GM18907 (cell line): ENCODE measurements at regions not wholly inside any gene's neighbourhood (a gene's known extent, or its start where the extent isn't known, plus 50 kb on each side); places are given as distances from the start of the nearest gene placed in this dataset.

ENCODE experiments used
- ATAC-seq: cut with Tn5 transposase; IDR thresholded peaks from one replicate; pipeline ENCODE4 v1.9.1; 2021; ENCODE audit warnings: mild to moderate bottlenecking, moderate library complexity; ENCODE audit not compliant: unreplicated experiment

DNA sequence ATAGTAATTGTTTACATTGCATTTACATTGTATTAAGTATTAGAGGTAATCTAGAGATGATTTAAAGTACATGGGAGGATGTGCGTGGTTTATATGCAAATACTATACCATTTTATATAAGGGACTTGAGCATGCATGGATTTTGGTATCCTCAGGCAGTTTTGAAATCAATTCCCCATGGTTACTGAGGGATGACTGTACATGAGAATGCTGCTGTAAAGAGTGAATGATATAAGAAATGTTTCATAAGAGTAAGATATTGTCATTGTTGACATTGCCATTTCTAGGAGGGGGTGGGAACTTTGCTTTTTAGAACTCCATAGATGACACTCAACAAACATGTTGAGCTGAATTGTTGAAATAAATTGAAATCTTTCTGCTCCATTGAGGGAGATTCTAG, 185.0 kb downstream of the SEMA6A start:
- ATAC-seq = no peak

DNA sequence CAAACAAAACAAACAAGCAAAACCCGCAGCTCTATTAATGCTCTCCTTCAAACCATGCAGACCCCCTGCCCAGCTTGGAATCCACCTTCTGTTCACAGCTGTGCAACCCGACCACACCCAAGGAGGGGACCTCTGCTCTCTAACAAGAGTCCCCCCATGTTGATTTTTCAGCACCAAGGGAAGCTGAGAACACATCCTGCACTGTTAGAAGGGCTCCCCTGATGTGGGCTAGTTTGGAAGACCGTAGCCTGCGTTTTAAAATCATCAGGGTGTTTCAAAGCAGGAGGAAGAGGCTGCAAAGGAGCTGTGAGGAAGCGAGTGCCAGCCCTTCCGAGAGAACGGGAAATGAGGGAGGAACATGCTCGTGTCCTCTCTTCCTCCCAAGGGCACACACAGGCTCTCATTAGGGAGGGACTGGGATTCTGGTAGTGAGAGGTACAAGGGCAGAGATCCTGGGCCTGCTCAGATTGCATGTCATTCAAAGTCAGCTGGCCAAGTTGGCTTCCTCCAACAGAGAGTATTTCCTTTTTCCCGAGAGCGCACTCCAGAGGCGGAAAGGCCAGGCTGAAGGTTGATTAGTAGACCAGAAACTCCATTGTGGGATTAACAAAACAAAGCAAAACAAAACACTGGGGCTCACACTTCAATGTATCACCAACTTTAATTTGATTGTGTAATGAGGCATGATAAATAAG, 185.9 kb downstream of the SEMA6A start:
- no peak for ATAC-seq

- no peak for ATAC-seq
These were observed 186.9 kb downstream of the SEMA6A start for GRCh38 chr5:116387738-116388137.

GRCh38 chr5:116386633-116387032, 188.0 kb downstream of the SEMA6A start:
- ATAC-seq = no peak

- ATAC-seq = no peak
These were observed 191.8 kb downstream of the SEMA6A start for GRCh38 chr5:116382874-116383266.

GRCh38 chr5:116382032-116382873, 192.4 kb downstream of the SEMA6A start:
- ATAC-seq = no peak

DNA sequence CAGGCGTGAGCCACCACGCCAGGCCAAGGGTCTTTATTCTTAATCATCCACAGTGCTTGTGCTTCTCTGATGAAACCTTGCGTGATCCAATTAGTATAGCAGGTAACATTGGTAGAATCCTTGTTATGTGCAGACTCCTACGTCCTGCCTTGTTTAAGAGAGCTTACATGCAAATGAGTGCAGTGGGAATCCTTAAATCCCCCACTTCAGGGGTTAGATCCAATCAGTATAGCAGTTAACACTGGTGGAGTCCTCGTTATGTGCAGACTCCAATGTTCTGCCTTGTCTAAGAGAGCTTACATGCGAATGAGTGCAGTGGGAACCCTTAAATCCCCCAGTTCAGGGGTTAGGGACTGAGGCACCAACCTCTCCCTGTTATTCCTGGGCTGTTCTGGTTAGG, 193.4 kb downstream of the SEMA6A start:
- no peak for ATAC-seq

- no peak for ATAC-seq
These were observed 194.0 kb downstream of the SEMA6A start for GRCh38 chr5:116380621-116381020.

DNA sequence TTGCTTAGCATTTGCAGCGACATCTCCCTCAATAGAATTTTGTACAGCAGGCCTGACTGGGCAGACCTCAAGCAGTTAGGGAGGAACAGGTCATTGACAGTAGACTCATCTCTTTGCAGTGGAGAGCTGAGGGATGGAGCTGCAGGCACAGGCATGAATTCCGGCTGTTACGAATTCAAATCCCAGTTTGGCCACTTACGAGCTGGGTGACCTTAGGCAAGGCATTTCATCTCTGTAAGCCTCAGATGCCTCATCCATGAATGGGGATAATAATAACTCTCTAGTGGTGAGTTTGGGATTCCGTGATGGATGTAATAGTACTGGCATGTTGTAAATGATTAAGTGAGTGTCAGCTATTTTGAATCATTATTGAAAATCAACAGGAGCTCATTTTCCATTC, 195.3 kb downstream of the SEMA6A start:
- no peak for ATAC-seq

GRCh38 chr5:116378777-116379121, 195.9 kb downstream of the SEMA6A start:
- no peak for ATAC-seq

- no peak for ATAC-seq
These were observed 196.4 kb downstream of the SEMA6A start for GRCh38 chr5:116378007-116378776.

DNA sequence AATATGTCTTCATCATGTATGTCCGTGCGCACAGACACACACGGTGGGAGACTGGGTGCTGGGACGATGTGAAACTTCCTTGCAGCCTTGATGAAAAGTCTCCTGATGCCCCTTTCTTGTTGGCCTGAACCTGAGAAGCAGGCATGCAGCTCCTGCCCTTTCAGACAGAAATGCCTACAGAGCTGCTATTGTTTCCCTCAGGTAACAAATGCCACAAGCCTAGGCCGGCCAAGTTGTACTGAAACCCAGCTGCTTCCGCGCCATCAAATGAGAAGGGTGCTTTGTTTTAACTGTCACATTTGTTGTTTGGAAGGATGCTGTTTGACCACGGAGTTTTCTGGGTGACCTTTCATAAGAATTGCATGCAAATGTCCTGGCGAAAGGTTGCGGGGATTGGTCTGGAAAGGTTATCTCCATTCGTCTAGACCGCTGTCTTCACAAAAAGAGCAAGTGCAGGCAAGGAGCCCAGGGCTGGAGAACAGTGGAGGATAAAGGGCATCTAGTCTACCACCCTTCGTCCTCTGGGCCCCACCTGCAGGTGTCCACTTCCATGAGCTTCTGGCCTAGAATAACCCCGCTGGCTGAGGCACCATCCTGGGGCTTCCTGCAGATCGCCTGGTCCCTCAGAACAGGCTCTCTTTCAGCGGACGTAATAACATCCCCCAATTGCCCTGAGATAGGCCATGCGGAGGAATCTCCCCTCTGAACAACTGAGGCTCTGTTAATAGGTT, 197.2 kb downstream of the SEMA6A start:
- no peak for ATAC-seq

- ATAC-seq = no peak
These were observed 198.7 kb downstream of the SEMA6A start for GRCh38 chr5:116375926-116376325.

- ATAC-seq = peak; percentile 86
These were observed 200.2 kb downstream of the SEMA6A start for GRCh38 chr5:116374434-116374852.

DNA sequence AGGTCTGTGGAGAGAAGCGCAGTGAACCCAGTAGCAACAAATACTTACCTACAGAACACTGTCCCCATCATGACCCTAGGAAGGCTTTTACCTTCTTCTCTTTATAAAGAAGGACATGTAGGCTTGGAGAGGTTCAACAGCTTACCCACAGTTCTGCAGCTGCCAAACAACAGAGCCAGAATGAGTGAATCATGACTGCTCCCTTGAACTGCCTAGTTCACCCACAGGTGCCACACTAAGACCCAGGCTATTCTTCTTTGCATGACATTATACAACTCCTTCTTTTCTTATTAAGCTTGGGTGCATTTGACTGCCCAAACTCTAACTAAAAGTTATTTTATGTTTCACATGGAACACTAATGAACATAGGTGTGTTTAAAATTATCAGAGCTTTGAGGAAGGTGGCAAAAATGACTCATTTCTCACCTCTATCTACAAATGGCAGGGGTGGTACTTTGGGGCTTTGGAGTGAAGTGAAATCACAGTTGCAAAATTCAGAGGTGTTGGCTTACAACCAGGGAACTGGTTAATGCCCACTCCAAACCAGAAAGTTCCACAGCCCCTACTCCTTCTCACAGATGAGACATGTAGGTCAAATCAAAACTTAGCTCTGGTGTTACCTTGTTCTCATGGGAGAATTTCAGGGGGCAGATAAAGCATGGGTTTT, 201.6 kb downstream of the SEMA6A start:
- ATAC-seq = peak; percentile 36

- no peak for ATAC-seq
These were observed 202.7 kb downstream of the SEMA6A start for GRCh38 chr5:116371935-116372334.

GRCh38 chr5:116371431-116371830, 203.2 kb downstream of the SEMA6A start:
- ATAC-seq = no peak

GRCh38 chr5:116370886-116371285, 203.7 kb downstream of the SEMA6A start:
- ATAC-seq = no peak

GRCh38 chr5:116370149-116370548, 204.5 kb downstream of the SEMA6A start:
- no peak for ATAC-seq

DNA sequence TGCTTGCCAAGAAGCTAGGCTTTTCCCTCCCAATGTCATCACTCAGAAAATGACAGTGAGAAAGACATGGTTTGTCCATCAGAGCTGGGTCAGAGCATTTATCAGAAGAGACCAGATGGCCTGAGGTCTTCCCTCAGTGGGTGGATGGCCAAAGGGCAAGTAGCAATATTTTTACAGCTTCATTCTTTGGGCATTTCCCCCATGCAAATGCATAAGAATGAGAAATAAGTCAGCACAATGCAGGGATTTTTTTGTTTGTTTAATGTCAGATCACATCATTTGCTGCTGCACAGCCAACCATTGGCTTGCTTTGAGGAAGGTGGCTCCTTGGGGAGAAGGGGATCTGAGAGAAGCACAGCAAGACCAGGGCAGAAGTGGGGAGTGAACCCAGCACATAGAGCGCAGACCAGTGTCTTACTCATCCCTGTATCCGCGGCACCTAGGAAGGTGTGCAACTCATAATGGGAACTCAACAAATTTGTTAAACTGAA, 209.6 kb downstream of the SEMA6A start:
- ATAC-seq = peak; percentile 74
